DND-41 (cell line): ENCODE measurements at regions not wholly inside any gene's neighbourhood (a gene's known extent, or its start where the extent isn't known, plus 50 kb on each side); places are given as distances from the start of the nearest gene placed in this dataset.
A peak's percentile ranks its signal among the peaks of the same experiment; 100 is the strongest.

Experiments
- ATAC-seq: fragments of 200-7000 bp; cut with Tn5 transposase; 3 replicates; pipeline ENCODE4 v1.9.1; 2021; ENCODE audit warnings: low read depth; ENCODE audit not compliant: insufficient read depth
- DNase-seq: peaks from one replicate; pipeline ENCODE4 v3.0.0-alpha.2; 2020
- H2AFZ ChIP-seq: 2 replicates; pipeline ENCODE4 v1.6.0; 2012; ENCODE audit warnings: low read depth, low read length
- H3K27ac ChIP-seq: 2 replicates; pipeline ENCODE4 v1.5.1; 2012; ENCODE audit warnings: low read length, inconsistent platforms
- H3K27me3 ChIP-seq: fragments of 200-600 bp; sonication (generic); 2 replicates; pipeline ENCODE4 v1.6.0; 2012; ENCODE audit warnings: low read length, mild to moderate bottlenecking, inconsistent platforms; ENCODE audit not compliant: insufficient read depth, poor library complexity
- H3K36me3 ChIP-seq: 2 replicates; pipeline ENCODE4 v1.5.1; 2012; ENCODE audit warnings: low read length, inconsistent platforms; ENCODE audit not compliant: insufficient read depth
- H3K4me1 ChIP-seq: 2 replicates; pipeline ENCODE4 v1.5.1; 2012; ENCODE audit warnings: mild to moderate bottlenecking, low read length; ENCODE audit not compliant: insufficient read depth
- H3K4me2 ChIP-seq: 2 replicates; pipeline ENCODE4 v1.6.0; 2012; ENCODE audit warnings: mild to moderate bottlenecking, moderate library complexity, low read length, inconsistent platforms; ENCODE audit not compliant: insufficient read depth
- H3K4me3 ChIP-seq, 2 experiments: fragments of 200-600 bp in 1 of 2; shearing (Covaris generic) in 1 of 2; 2 replicates each; pipeline ENCODE4 v1.5.1; 2012 to 2016; ENCODE audit warnings: inconsistent platforms in 2 of 2, low read length in 2 of 2, mild to moderate bottlenecking in 2 of 2, low read depth in 1 of 2, moderate library complexity in 1 of 2
- H3K79me2 ChIP-seq: 2 replicates; pipeline ENCODE4 v1.6.0; 2012; ENCODE audit warnings: low read length, inconsistent platforms; ENCODE audit not compliant: insufficient read depth
- H3K9ac ChIP-seq: 2 replicates; pipeline ENCODE4 v1.6.0; 2012; ENCODE audit warnings: low read depth, mild to moderate bottlenecking, inconsistent platforms, low read length, moderate library complexity
- H3K9me3 ChIP-seq: 2 replicates; pipeline ENCODE4 v1.5.1; 2012; ENCODE audit warnings: low read length, moderate library complexity, mild to moderate bottlenecking, inconsistent platforms; ENCODE audit not compliant: insufficient read depth, severe bottlenecking
- H4K20me1 ChIP-seq: 2 replicates; pipeline ENCODE4 v1.6.0; 2012; ENCODE audit warnings: low read length; ENCODE audit not compliant: insufficient read depth
- CTCF ChIP-seq: IDR thresholded peaks from 2 replicates; pipeline ENCODE4 v1.5.1; 2012; ENCODE audit warnings: borderline replicate concordance, low read length, moderate library complexity, mild to moderate bottlenecking; ENCODE audit not compliant: poor library complexity, severe bottlenecking; ENCODE audit errors: extremely low read depth
- EZH2 ChIP-seq: IDR thresholded peaks from 3 replicates; pipeline ENCODE4 v1.6.1; 2012; ENCODE audit warnings: borderline replicate concordance, low read depth, mild to moderate bottlenecking, moderate library complexity, low read length, inconsistent platforms; ENCODE audit not compliant: severe bottlenecking

DNA sequence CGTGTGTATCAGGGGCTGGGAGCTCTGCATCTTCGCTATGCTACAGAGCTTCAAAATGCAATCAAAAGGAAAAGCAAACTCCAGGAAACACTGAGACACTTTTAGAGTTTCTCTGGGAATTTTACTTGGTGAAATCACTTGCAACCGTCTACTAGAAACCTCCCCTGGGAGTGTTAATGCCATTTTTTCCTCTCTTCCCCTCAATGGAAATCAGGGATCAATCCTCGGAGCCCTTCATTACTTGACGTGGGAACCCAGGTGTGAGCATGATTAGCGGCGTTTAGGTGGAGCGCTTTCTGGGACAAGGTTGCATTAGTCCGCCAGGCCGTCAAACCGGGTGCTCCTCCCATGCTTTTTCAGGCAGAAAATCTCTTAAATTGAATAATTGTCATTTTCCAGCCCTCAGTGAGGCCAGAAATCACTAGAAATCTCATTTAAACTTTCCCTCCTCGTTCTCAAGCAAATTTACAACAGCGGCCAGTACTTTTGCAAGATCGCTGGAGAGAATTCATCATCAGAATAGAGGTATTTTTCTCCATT, 191.3 kb downstream of the IRX1 start:
- H3K27ac ChIP-seq: no peak overlapping the region
- H3K79me2 ChIP-seq: no peaks in the 10 kb centered on the region
- no peaks in the 10 kb centered on the region for H3K36me3 ChIP-seq
- no peaks in the 10 kb centered on the region for H3K4me1 ChIP-seq
- no peaks in the 10 kb centered on the region for H4K20me1 ChIP-seq
- no peak overlapping the region for H3K4me3 ChIP-seq
- no peak overlapping the region for H3K9ac ChIP-seq
- H3K4me2 ChIP-seq: no peak overlapping the region
- TF ChIP-seq EZH2 (no peak), CTCF (no peak)
- no peak overlapping the region for H2AFZ ChIP-seq
- DNase-seq (no peak), ATAC-seq (no peak)
- no peaks in the 10 kb centered on the region for H3K27me3 ChIP-seq
- H3K9me3 ChIP-seq: no peaks in the 10 kb centered on the region

DNA sequence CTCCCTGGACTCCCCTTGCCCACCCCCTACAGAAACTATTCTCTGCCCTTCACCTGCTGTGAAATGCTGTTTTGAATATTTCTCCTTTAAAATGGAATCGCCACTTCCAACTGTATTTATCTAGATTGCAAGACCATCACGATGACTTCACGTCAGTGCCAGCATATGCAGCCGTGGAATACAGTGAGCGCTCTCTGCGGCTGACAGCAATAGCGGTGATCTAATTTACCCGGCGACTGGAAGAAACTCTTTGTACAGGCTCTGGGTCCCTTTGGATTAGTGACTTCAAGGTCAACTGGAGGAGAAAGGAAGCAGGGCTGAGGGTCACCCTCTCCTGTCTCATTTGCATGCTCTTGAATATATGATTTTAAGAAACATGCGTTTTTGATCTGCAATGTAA, 192.0 kb downstream of the IRX1 start:
- Histone ChIP-seq H3K36me3 (no peaks in the 10 kb centered on the region), H3K4me3 (no peak overlapping the region), H2AFZ (no peak overlapping the region), H3K4me1 (no peaks in the 10 kb centered on the region), H3K9me3 (no peaks in the 10 kb centered on the region), H3K4me2 (no peak overlapping the region), H3K79me2 (no peaks in the 10 kb centered on the region), H3K27me3 (no peaks in the 10 kb centered on the region), H3K9ac (no peak overlapping the region), H4K20me1 (no peaks in the 10 kb centered on the region), H3K27ac (no peak overlapping the region)
- ATAC-seq: no peak
- DNase-seq: no peak
- no peak for TF ChIP-seq EZH2
- TF ChIP-seq CTCF: no peak

GRCh38 chr5:3789519-3790193, 194.0 kb downstream of the IRX1 start:
- H3K4me3 ChIP-seq: no peak overlapping the region
- no peak overlapping the region for H3K27ac ChIP-seq
- no peaks in the 10 kb centered on the region for H4K20me1 ChIP-seq
- ATAC-seq (no peak), DNase-seq (no peak)
- H3K9ac ChIP-seq: no peak overlapping the region
- no peak overlapping the region for H3K4me2 ChIP-seq
- H3K4me1 ChIP-seq: no peaks in the 10 kb centered on the region; the same call in 1 of the 2 replicates
- H3K27me3 ChIP-seq: no peaks in the 10 kb centered on the region
- no peaks in the 10 kb centered on the region for H3K79me2 ChIP-seq
- no peak for TF ChIP-seq EZH2
- TF ChIP-seq CTCF: peak; percentile 15
- H3K9me3 ChIP-seq: peaks cover 2% of the 10 kb centered on the region
- H2AFZ ChIP-seq: no peak overlapping the region
- no peaks in the 10 kb centered on the region for H3K36me3 ChIP-seq
